Chondrocyte (in vitro differentiated cells): ENCODE measurements at regions not wholly inside any gene's neighbourhood (a gene's known extent, or its start where the extent isn't known, plus 50 kb on each side); places are given as distances from the start of the nearest gene placed in this dataset.

Source experiments
- DNase-seq: peaks from one replicate; pipeline ENCODE4 v3.0.0; 2021; ENCODE audit warnings: mixed read lengths, low spot score
- H3K27ac Mint-ChIP-seq: one replicate; pipeline ENCODE4 v1.8.0; 2021; ENCODE audit warnings: mild to moderate bottlenecking, moderate library complexity, mixed read lengths; ENCODE audit not compliant: unreplicated experiment
- H3K27me3 Mint-ChIP-seq: 2 replicates; pipeline ENCODE4 v1.8.0; 2021; ENCODE audit warnings: low read depth, mixed read lengths
- H3K36me3 Mint-ChIP-seq: 2 replicates; pipeline ENCODE4 v1.8.0; 2021; ENCODE audit warnings: low read depth, mixed read lengths
- H3K4me1 Mint-ChIP-seq: 2 replicates; pipeline ENCODE4 v1.8.0; 2021; ENCODE audit warnings: low read depth, mild to moderate bottlenecking, mixed read lengths
- H3K4me3 Mint-ChIP-seq: one replicate; pipeline ENCODE4 v1.8.0; 2021; ENCODE audit warnings: mild to moderate bottlenecking, moderate library complexity, mixed read lengths; ENCODE audit not compliant: unreplicated experiment
- H3K9me3 Mint-ChIP-seq: 2 replicates; pipeline ENCODE4 v1.8.0; 2021; ENCODE audit warnings: low read depth, mixed read lengths
- TF ChIP-seq, protein P1 (sequence below): fragments of 200-600 bp; sonication (generic); IDR thresholded peaks from 2 replicates; pipeline ENCODE4 v1.5.0; 2021; ENCODE audit warnings: antibody characterized with exemption, mild to moderate bottlenecking, moderate library complexity

DNA sequence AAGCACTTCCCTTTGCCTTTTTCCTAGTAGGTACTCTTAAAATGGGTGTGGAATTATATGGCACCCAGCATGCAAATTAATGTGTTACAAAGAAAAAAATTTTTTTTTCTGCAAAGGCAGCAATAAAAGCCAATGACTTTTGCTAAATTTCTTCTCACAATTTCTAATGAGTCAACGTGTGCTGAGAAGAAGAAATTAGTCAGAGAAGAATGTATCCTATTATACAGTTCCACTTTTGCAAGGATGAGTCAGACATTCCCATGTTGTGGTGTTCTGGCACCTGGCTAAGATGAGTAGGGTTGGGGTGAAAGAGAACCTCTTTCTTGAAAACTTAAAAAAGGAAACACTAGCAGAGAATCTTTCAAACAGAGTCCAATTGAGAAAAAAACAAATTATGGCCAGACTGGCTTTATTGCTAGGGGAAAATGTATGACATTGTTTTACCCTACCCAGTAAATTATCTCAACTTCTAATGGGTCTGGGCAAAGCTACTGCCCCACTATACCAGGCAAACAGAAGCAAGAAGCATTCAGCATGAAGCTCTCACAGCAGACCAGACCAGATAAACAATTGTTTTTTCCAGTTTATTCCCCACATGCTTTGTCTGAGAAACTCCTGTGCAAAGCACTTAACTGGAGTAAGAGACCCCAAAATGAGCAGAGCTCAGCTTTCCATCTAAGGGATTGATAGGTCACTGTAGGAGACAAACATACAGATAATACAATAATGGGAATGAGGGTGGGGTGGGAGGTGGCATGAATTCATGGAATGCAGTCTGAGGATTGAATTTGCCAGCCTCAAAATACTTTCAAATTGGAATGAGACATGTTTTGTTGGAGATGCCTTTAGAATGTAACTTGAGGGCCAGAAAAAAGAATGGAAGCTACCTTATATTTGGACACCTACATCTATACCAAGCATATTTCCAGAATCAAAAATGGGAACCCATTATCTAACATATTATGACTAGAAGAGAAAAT, 220.8 kb upstream of the RFX3 start:
- TF ChIP-seq, protein P1, sequence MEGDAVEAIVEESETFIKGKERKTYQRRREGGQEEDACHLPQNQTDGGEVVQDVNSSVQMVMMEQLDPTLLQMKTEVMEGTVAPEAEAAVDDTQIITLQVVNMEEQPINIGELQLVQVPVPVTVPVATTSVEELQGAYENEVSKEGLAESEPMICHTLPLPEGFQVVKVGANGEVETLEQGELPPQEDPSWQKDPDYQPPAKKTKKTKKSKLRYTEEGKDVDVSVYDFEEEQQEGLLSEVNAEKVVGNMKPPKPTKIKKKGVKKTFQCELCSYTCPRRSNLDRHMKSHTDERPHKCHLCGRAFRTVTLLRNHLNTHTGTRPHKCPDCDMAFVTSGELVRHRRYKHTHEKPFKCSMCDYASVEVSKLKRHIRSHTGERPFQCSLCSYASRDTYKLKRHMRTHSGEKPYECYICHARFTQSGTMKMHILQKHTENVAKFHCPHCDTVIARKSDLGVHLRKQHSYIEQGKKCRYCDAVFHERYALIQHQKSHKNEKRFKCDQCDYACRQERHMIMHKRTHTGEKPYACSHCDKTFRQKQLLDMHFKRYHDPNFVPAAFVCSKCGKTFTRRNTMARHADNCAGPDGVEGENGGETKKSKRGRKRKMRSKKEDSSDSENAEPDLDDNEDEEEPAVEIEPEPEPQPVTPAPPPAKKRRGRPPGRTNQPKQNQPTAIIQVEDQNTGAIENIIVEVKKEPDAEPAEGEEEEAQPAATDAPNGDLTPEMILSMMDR, result no peak
- H3K4me3 Mint-ChIP-seq, result no peak overlapping the region
- no peaks in the 10 kb centered on the region for H3K9me3 Mint-ChIP-seq
- H3K27me3 Mint-ChIP-seq, result no peaks in the 10 kb centered on the region
- no peak for DNase-seq
- H3K36me3 Mint-ChIP-seq, result no peaks in the 10 kb centered on the region
- H3K27ac Mint-ChIP-seq, result peak overlapping the region; percentile 68
- H3K4me1 Mint-ChIP-seq, result peaks cover 26% of the 10 kb centered on the region

DNA sequence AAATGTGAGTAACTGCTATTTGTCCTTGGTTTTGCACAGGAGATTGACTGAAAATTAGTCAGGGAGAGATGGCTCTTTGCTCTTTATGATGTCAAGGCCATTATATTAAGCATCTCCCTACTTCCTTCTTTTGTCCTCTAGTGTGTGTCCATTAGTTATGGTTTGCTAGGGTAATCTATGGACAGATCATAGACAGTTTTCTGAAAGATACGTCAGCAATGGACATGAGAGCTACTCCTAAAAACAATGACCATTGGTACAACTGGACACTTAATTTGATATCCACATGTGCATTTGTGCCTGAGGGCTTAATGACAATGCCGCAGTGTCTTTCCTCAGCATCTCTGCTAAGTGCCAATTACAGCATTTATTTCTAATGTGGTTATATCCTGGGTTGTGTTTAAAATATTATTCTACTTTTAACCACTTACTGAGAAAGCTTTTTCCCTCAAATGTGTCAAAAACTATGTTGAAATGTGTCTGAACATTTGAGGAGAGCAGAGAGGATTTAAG, 218.2 kb upstream of the RFX3 start:
- H3K9me3 Mint-ChIP-seq, result no peaks in the 10 kb centered on the region
- peaks cover 27% of the 10 kb centered on the region for H3K4me1 Mint-ChIP-seq
- H3K36me3 Mint-ChIP-seq, result no peaks in the 10 kb centered on the region
- no peak overlapping the region for H3K27ac Mint-ChIP-seq
- no peak for DNase-seq
- TF ChIP-seq, protein P1, result no peak
- no peak overlapping the region for H3K4me3 Mint-ChIP-seq
- H3K27me3 Mint-ChIP-seq, result no peaks in the 10 kb centered on the region

DNA sequence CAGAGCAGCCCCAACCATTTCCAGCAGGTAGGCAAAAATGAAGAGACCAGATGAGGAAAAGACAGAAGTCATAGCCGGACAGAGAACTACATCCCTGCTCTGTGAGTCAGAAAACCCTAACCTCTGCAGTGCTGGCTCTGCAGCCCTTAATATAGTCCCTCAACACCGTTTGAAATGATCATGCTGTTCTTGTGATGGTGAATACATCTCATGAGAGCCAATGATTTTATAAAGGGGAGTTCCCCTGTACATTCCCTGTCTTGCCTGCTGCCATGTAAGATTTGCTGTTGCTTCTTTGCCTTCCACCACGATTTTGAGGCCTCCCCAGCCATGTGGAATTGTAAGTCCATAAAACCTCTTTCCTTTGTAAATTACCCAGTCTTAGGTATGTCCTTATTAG, 216.8 kb upstream of the RFX3 start:
- no peak overlapping the region for H3K27ac Mint-ChIP-seq
- no peak for DNase-seq
- H3K27me3 Mint-ChIP-seq, result no peaks in the 10 kb centered on the region
- no peaks in the 10 kb centered on the region for H3K9me3 Mint-ChIP-seq
- no peak overlapping the region for H3K4me3 Mint-ChIP-seq
- peaks cover 27% of the 10 kb centered on the region for H3K4me1 Mint-ChIP-seq
- H3K36me3 Mint-ChIP-seq, result no peaks in the 10 kb centered on the region
- TF ChIP-seq, protein P1, result no peak

DNA sequence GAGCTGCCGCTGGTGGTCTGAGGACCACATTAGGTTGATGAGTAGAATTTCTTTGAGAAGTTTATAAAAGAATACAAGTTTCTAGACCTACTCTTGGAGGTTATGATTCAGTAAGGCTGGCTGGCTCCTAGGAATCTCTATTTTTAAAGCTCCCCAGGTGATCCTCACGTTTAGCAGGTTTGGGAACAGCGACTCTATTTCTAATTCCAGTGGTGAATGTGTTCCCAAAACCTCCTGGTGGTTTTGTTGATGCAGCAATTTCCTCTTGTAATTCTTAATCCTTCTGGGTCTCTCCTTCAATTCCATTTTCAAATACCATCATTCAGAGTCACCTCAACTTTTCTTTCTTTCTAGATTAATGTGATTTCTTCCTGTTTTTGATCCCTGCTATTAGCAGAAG, 215.9 kb upstream of the RFX3 start:
- no peak for DNase-seq
- H3K4me1 Mint-ChIP-seq, result peaks cover 21% of the 10 kb centered on the region
- no peak overlapping the region for H3K4me3 Mint-ChIP-seq
- TF ChIP-seq, protein P1, result no peak
- H3K36me3 Mint-ChIP-seq, result no peaks in the 10 kb centered on the region
- H3K27me3 Mint-ChIP-seq, result no peaks in the 10 kb centered on the region
- H3K27ac Mint-ChIP-seq, result no peak overlapping the region
- no peaks in the 10 kb centered on the region for H3K9me3 Mint-ChIP-seq

DNA sequence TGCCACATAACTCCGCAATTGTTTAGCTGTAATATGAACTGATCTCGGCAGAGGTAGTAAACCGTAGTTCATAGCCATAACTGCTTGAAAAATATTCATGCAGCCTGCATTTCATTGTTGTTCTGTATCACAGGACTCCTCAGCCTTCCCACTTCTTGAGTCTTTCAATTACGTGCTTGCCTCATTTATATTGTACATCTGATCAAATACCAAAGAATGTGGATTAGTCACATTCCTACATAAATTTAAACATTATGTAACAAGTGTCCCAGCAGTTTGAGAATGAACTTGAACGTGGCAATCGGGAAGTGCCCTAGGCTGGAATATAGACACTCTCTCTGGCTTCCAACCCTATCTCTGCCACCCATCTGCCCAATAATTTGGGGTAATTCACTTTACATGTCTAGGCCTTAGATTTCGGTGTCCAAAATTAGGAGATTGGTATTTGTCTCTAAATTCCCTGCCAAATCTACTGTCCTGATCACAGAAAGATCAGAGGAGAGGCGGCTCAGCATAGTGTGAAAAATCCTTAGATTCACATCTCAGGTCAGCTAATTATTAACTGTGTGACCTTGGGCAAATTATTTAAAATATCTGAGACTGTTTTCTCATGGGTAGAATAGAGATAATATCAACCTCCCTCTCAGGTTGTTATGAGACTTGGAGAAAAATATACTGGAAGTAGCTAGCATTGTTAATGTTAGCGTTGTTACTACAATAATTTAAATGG, 215.1 kb upstream of the RFX3 start:
- DNase-seq, result no peak
- Mint-ChIP-seq H3K4me1 (peaks cover 12% of the 10 kb centered on the region), H3K27me3 (no peaks in the 10 kb centered on the region), H3K27ac (no peak overlapping the region), H3K36me3 (no peaks in the 10 kb centered on the region), H3K4me3 (no peak overlapping the region), H3K9me3 (no peaks in the 10 kb centered on the region)
- TF ChIP-seq, protein P1, result no peak
